ENCODE measurements at regions not wholly inside any gene's neighbourhood (a gene's known extent, or its start where the extent isn't known, plus 50 kb on each side); places are given as distances from the start of the nearest gene placed in this dataset.

- no peak overlapping the region for H3K4me3 Mint-ChIP-seq
- no peaks in the 10 kb centered on the region for H3K27me3 Mint-ChIP-seq (ENCODE audit: low read depth in 3 of 3)
- Histone ChIP-seq H3K4me1 (ENCODE audit: control insufficient read depth in 1 of 2, insufficient read depth in 2 of 2, low read length in 2 of 2) (no peaks in the 10 kb centered on the region), H2AFZ (ENCODE audit: insufficient read depth, low read depth, low read length, poor library complexity, severe bottlenecking) (no peak overlapping the region), H3K27ac (ENCODE audit: low read depth in 1 of 2, low read length in 2 of 2) (no peak overlapping the region), H4K20me1 (ENCODE audit: insufficient read depth, low read length) (no peaks in the 10 kb centered on the region), H3K4me2 (replicated peaks; ENCODE audit: extremely low read depth, low read length, poor library complexity, severe bottlenecking) (no peak overlapping the region), H3K9ac (ENCODE audit: insufficient read depth, low read length, poor library complexity, severe bottlenecking) (no peak overlapping the region), H3K9me3 (replicated peaks in 1 of 2; ENCODE audit: control insufficient read depth in 1 of 2, insufficient read depth in 1 of 2, low read length in 2 of 2) (peaks cover 0 to 3% of the 10 kb centered on the region in 2 donors), H3K27me3 (ENCODE audit: control insufficient read depth in 2 of 2, insufficient read depth in 2 of 2, low read length in 2 of 2) (no peaks in the 10 kb centered on the region), H3K36me3 (replicated peaks in 1 of 2; ENCODE audit: control insufficient read depth in 1 of 2, insufficient read depth in 2 of 2, low read length in 2 of 2) (no peaks in the 10 kb centered on the region), H3K4me3 (replicated peaks in 1 of 3; ENCODE audit: low read depth in 2 of 3, low read length in 3 of 3) (no peak overlapping the region), H3K79me2 (ENCODE audit: insufficient read depth, low read length) (no peaks in the 10 kb centered on the region)
- no peaks in the 10 kb centered on the region for H3K4me1 Mint-ChIP-seq
- H3K9me3 Mint-ChIP-seq: peaks cover 0 to 6% (median 0%) of the 10 kb centered on the region in 7 donors
- H3K36me3 Mint-ChIP-seq: no peaks in the 10 kb centered on the region
- intact Hi-C loops (cut with micrococcal nuclease): no loop called here
- WGBS (ENCODE audit: insufficient coverage): no CpG with 5 or more reads among the region's 1 CpG
- TF ChIP-seq, protein P1, sequence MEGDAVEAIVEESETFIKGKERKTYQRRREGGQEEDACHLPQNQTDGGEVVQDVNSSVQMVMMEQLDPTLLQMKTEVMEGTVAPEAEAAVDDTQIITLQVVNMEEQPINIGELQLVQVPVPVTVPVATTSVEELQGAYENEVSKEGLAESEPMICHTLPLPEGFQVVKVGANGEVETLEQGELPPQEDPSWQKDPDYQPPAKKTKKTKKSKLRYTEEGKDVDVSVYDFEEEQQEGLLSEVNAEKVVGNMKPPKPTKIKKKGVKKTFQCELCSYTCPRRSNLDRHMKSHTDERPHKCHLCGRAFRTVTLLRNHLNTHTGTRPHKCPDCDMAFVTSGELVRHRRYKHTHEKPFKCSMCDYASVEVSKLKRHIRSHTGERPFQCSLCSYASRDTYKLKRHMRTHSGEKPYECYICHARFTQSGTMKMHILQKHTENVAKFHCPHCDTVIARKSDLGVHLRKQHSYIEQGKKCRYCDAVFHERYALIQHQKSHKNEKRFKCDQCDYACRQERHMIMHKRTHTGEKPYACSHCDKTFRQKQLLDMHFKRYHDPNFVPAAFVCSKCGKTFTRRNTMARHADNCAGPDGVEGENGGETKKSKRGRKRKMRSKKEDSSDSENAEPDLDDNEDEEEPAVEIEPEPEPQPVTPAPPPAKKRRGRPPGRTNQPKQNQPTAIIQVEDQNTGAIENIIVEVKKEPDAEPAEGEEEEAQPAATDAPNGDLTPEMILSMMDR (IDR thresholded peaks at IDR 0.05): no peak
- no peak for DNase-seq
- H3K27ac Mint-ChIP-seq: no peak overlapping the region
Observed at GRCh38 chr11:97905671-97906070, 1115.1 kb upstream of the CNTN5 start.

- H2AFZ ChIP-seq (ENCODE audit: insufficient read depth, low read depth, low read length, poor library complexity, severe bottlenecking): no peak overlapping the region
- H3K4me3 Mint-ChIP-seq: no peak overlapping the region
- TF ChIP-seq, protein P1 (IDR thresholded peaks at IDR 0.05): no peak
- no peaks in the 10 kb centered on the region for H3K79me2 ChIP-seq (ENCODE audit: insufficient read depth, low read length)
- H3K4me1 ChIP-seq (ENCODE audit: control insufficient read depth in 1 of 2, insufficient read depth in 2 of 2, low read length in 2 of 2): no peaks in the 10 kb centered on the region
- H3K4me3 ChIP-seq (replicated peaks in 1 of 3; ENCODE audit: low read depth in 2 of 3, low read length in 3 of 3): no peak overlapping the region
- H3K27ac ChIP-seq (ENCODE audit: low read depth in 1 of 2, low read length in 2 of 2): no peak overlapping the region
- H4K20me1 ChIP-seq (ENCODE audit: insufficient read depth, low read length): no peaks in the 10 kb centered on the region
- H3K36me3 Mint-ChIP-seq: no peaks in the 10 kb centered on the region
- H3K9me3 Mint-ChIP-seq: peaks cover 0 to 6% (median 0%) of the 10 kb centered on the region in 7 donors
- H3K9ac ChIP-seq (ENCODE audit: insufficient read depth, low read length, poor library complexity, severe bottlenecking): no peak overlapping the region
- WGBS (ENCODE audit: insufficient coverage): 100% methylated on average over 2 of the region's 5 CpGs
- intact Hi-C loops (cut with micrococcal nuclease): no loop called here
- H3K4me1 Mint-ChIP-seq: no peaks in the 10 kb centered on the region
- no peak for DNase-seq
- no peaks in the 10 kb centered on the region for H3K36me3 ChIP-seq (replicated peaks in 1 of 2; ENCODE audit: control insufficient read depth in 1 of 2, insufficient read depth in 2 of 2, low read length in 2 of 2)
- H3K4me2 ChIP-seq (replicated peaks; ENCODE audit: extremely low read depth, low read length, poor library complexity, severe bottlenecking): no peak overlapping the region
- peaks cover 0 to 3% of the 10 kb centered on the region in 2 donors for H3K9me3 ChIP-seq (replicated peaks in 1 of 2; ENCODE audit: control insufficient read depth in 1 of 2, insufficient read depth in 1 of 2, low read length in 2 of 2)
- no peak overlapping the region for H3K27ac Mint-ChIP-seq
- no peaks in the 10 kb centered on the region for H3K27me3 Mint-ChIP-seq (ENCODE audit: low read depth in 3 of 3)
- no peaks in the 10 kb centered on the region for H3K27me3 ChIP-seq (ENCODE audit: control insufficient read depth in 2 of 2, insufficient read depth in 2 of 2, low read length in 2 of 2)
Observed at GRCh38 chr11:97908354-97908753, 1112.4 kb upstream of the CNTN5 start.

All from CD14-positive monocyte (primary cell).